K562 (cell line): ENCODE measurements at regions not wholly inside any gene's neighbourhood (a gene's known extent, or its start where the extent isn't known, plus 50 kb on each side); places are given as distances from the start of the nearest gene placed in this dataset.

Experiments
- ATAC-seq: fragments of 200-7000 bp; cut with Tn5 transposase; 3 replicates; pipeline ENCODE4 v1.9.1; 2020; ENCODE audit warnings: moderate library complexity
- BruUV-seq: library from RNA; stranded (reverse); fragments of 400-500 nt; replicated peaks from 2 replicates; lab custom pipeline; 2021; lab: Mats Ljungman, UMichigan
- CTCF ChIA-PET: fragments of 300-600 bp; formaldehyde crosslinking; extraction: SDS; loops from one replicate; lab custom pipeline; 2021; ENCODE audit warnings: low intra/inter-chr PET ratio; lab: Yijun Ruan, JAX
- POLR2A ChIA-PET: fragments of 300-600, 350-650 bp; sonication (Branson Sonifier 250); formaldehyde crosslinking; extraction: SDS; loops from one replicate; lab custom pipeline; 2021; ENCODE audit warnings: antibody characterized with exemption, inconsistent platforms; lab: Yijun Ruan, JAX
- DNase-seq, 4 experiments: peaks; one replicate each; pipeline versions ENCODE4 v3.0.0 to v3.0.0-alpha.2; 2011 to 2018; ENCODE audit warnings: low spot score in 3 of 4, mixed read lengths in 3 of 4; ENCODE audit errors: extremely low read depth in 1 of 4
- FAIRE-seq: peaks from 2 replicates; lab custom pipeline; 2011; peaks lifted over from hg19 to GRCh38; lab: Jason Lieb, UNC
- H2AFZ ChIP-seq: 2 replicates; pipeline ENCODE4 v1.6.0; 2011; ENCODE audit warnings: low read depth, low read length, control low read depth, inconsistent platforms
- H3K27ac ChIP-seq: fragments of 200-600 bp; 3 replicates; pipeline ENCODE4 v1.8.0; 2011; ENCODE audit warnings: low read depth, mild to moderate bottlenecking, control low read depth, inconsistent platforms, low read length, moderate library complexity, mixed read lengths; ENCODE audit errors: extremely low read depth
- H3K27me3 ChIP-seq, 2 experiments: fragments of 300-600 bp in 1 of 2; 2 replicates in 1 of 2; 3 replicates in 1 of 2; pipeline versions ENCODE4 v1.6.0 to v1.8.0; 2011; ENCODE audit warnings: inconsistent platforms in 2 of 2, low read length in 2 of 2, mild to moderate bottlenecking in 1 of 2, mixed read lengths in 1 of 2, moderate library complexity in 1 of 2; ENCODE audit not compliant: control insufficient read depth in 2 of 2, insufficient read depth in 2 of 2
- H3K36me3 ChIP-seq: fragments of 300-600 bp; 3 replicates; pipeline ENCODE4 v1.8.0; 2011; ENCODE audit warnings: mild to moderate bottlenecking, low read length, inconsistent platforms; ENCODE audit not compliant: control insufficient read depth, insufficient read depth
- H3K4me1 ChIP-seq, 2 experiments: fragments of 200-600 bp in 1 of 2; replicated peaks in 1 of 2; 2 replicates in 1 of 2; 3 replicates in 1 of 2; pipeline versions ENCODE4 v1.5.1 to v1.8.0; 2011; ENCODE audit warnings: inconsistent platforms in 2 of 2, low read length in 2 of 2, mild to moderate bottlenecking in 1 of 2, mixed read lengths in 1 of 2, moderate library complexity in 1 of 2; ENCODE audit not compliant: control insufficient read depth in 2 of 2, insufficient read depth in 2 of 2
- H3K4me2 ChIP-seq: 2 replicates; pipeline ENCODE4 v1.6.1; 2011; ENCODE audit warnings: low read length, control low read depth, inconsistent platforms, mixed read lengths; ENCODE audit not compliant: insufficient read depth
- H3K4me3 ChIP-seq: fragments of 200-600 bp; sonication (generic), shearing (Covaris generic); 2 replicates; pipeline ENCODE4 v1.5.1; 2016; ENCODE audit warnings: control low read depth, inconsistent platforms
- H3K79me2 ChIP-seq: fragments of 200-600 bp; 3 replicates; pipeline ENCODE4 v1.8.0; 2011; ENCODE audit warnings: low read length, inconsistent platforms; ENCODE audit not compliant: control insufficient read depth, insufficient read depth
- H3K9ac ChIP-seq, 2 experiments: 2 replicates each; pipeline versions ENCODE4 v1.6.0 to v1.6.1; 2011; ENCODE audit warnings: low read depth in 2 of 2, low read length in 2 of 2, control low read depth in 1 of 2, inconsistent platforms in 1 of 2, mild to moderate bottlenecking in 1 of 2, mixed read lengths in 1 of 2; ENCODE audit not compliant: insufficient read depth in 1 of 2
- H3K9me1 ChIP-seq: one replicate; pipeline ENCODE4 v1.6.0; 2011; ENCODE audit warnings: inconsistent platforms, mild to moderate bottlenecking, low read length, moderate library complexity; ENCODE audit not compliant: control insufficient read depth, insufficient read depth
- H3K9me3 ChIP-seq: replicated peaks from 2 replicates; pipeline ENCODE4 v1.5.1; 2011; ENCODE audit warnings: low read depth, low read length, inconsistent platforms; ENCODE audit not compliant: control insufficient read depth, insufficient read depth
- H4K20me1 ChIP-seq: replicated peaks from 2 replicates; pipeline ENCODE4 v1.6.1; 2011; ENCODE audit warnings: low read length, inconsistent platforms, mixed read lengths; ENCODE audit not compliant: control insufficient read depth, insufficient read depth
- CEBPG ChIP-seq, 3 experiments: fragments of 200-800 bp in 1 of 3; sonication (Bioruptor generic) in 1 of 3; sonication (generic) in 1 of 3; formaldehyde crosslinking in 1 of 3; IDR thresholded peaks in 2 of 3; conservative IDR thresholded peaks in 1 of 3; 2 replicates each; pipeline versions ENCODE4 v1.6.1 to v1.8.0; 2016 to 2022; ENCODE audit warnings: missing compliant biosample characterization in 2 of 3, missing genetic modification characterization in 2 of 3, mild to moderate bottlenecking in 1 of 3, missing genetic modification reagents in 1 of 3
- ELK3 ChIP-seq: fragments of 450-650 bp; formaldehyde crosslinking; IDR thresholded peaks from 2 replicates; pipeline ENCODE4 v1.4.0; 2020; ENCODE audit warnings: mild to moderate bottlenecking
- FOXJ2 ChIP-seq: fragments of 200-800 bp; sonication (Bioruptor generic); IDR thresholded peaks from 2 replicates; pipeline ENCODE4 v1.6.1; 2016; ENCODE audit warnings: missing genetic modification characterization, missing compliant biosample characterization
- KLF16 ChIP-seq: IDR thresholded peaks from 2 replicates; pipeline ENCODE4 v1.6.1; 2016; ENCODE audit warnings: antibody characterized with exemption
- MTA1 ChIP-seq: fragments of 450-650 bp; IDR thresholded peaks from 2 replicates; pipeline ENCODE4 v1.6.1; 2017; ENCODE audit warnings: borderline replicate concordance
- SMAD2 ChIP-seq: fragments of 150-350 bp; IDR thresholded peaks from 2 replicates; pipeline ENCODE4 v1.6.1; 2014; ENCODE audit warnings: low read depth, mild to moderate bottlenecking, low read length
- TARDBP ChIP-seq: fragments of 450-650 bp; IDR thresholded peaks from 2 replicates; pipeline ENCODE4 v1.6.1; 2016
- ZC3H8 ChIP-seq: fragments of 450-650 bp; IDR thresholded peaks from 2 replicates; pipeline ENCODE4 v1.6.1; 2017
- ZNF184 ChIP-seq: sonication (generic); formaldehyde crosslinking; IDR thresholded peaks from 2 replicates; pipeline ENCODE4 v1.5.0; 2020; ENCODE audit warnings: missing genetic modification reagents
- ZNF511 ChIP-seq: sonication (generic); formaldehyde crosslinking; IDR thresholded peaks from 2 replicates; pipeline ENCODE4 v1.8.0; 2022; ENCODE audit warnings: mild to moderate bottlenecking, missing genetic modification reagents
- ZNF57 ChIP-seq: fragments of 450-650 bp; formaldehyde crosslinking; IDR thresholded peaks from 2 replicates; pipeline ENCODE4 v1.4.0; 2020; ENCODE audit warnings: mild to moderate bottlenecking, moderate library complexity
- ZNF589 ChIP-seq: fragments of 200-800 bp; sonication (Bioruptor generic); IDR thresholded peaks from 2 replicates; pipeline ENCODE4 v1.6.1; 2016; ENCODE audit warnings: low read depth, missing genetic modification characterization, missing compliant biosample characterization
- ZNF655 ChIP-seq: fragments of 250-450 bp; sonication (Bioruptor Pico); IDR thresholded peaks from 2 replicates; pipeline ENCODE4 v1.5.0; 2021
- WGBS: fragments of 100-300 bp; shearing (Covaris generic); methylation state at CpG from one replicate; pipeline ENCODE4 v1.1.6; 2016; ENCODE audit warnings: low coverage, mixed read lengths; ENCODE audit not compliant: insufficient coverage; ENCODE audit errors: missing lambda C conversion rate; 5-methylcytosine and 5-hydroxymethylcytosine counted together
- in situ Hi-C: fragments of 300-500 bp; cut with MboI; formaldehyde crosslinking; loops from 4 replicates; pipeline ENCODE4 v1.15.0; 2018; ENCODE audit warnings: inconsistent platforms, mixed read lengths
- intact Hi-C: fragments of 100-400 bp; cut with micrococcal nuclease; formaldehyde crosslinking; loops from 2 replicates; pipeline ENCODE4 v1.14.2; 2022

- no TSS peak for BruUV-seq
- POLR2A ChIA-PET: no interaction called here
Observed at GRCh38 chr1:5519366-5520135, 472.7 kb downstream of the NPHP4 start.

More at GRCh38 chr1:5519366-5520135, 472.7 kb downstream of the NPHP4 start:
- no peak overlapping the region for H2AFZ ChIP-seq
- WGBS: 0% methylated on average over 10 of the region's 10 CpGs
- H3K9me1 ChIP-seq: no peaks in the 10 kb centered on the region
- CTCF ChIA-PET: no interaction called here
- intact Hi-C loops (loop anchor here (10.0 kb wide), 2 partner anchors 75 to 455 kb away; no protein-coding TSS in a partner anchor), in situ Hi-C loops (no loop called here)
- peaks cover 0 to 3% of the 10 kb centered on the region in 2 experiments; a peak in 1 of 5 replicates for H3K27me3 ChIP-seq
- no peaks in the 10 kb centered on the region for H3K79me2 ChIP-seq
- no peak overlapping the region for H3K9ac ChIP-seq
- H3K4me3 ChIP-seq: no peak overlapping the region
- DNase-seq (no peak), FAIRE-seq (no peak), ATAC-seq (no peak)
- TF ChIP-seq KLF16: no peak
- no peak for TF ChIP-seq ZC3H8
- TF ChIP-seq ZNF184 (CRISPR knock-in tag): no peak
- no peak for TF ChIP-seq TARDBP
- no peak for TF ChIP-seq ZNF655 (CRISPR knock-in tag)
- no peak for TF ChIP-seq SMAD2
- no peak for TF ChIP-seq ZNF589 (CRISPR knock-in tag)
- no peak for TF ChIP-seq ZNF511
- TF ChIP-seq MTA1: no peak
- no peak for TF ChIP-seq CEBPG (CRISPR knock-in tag; IDR thresholded peaks at IDR 0.05)
- no peak for TF ChIP-seq CEBPG (tag; conservative IDR thresholded peaks at IDR 0.05 in 1 of 2, IDR thresholded peaks at IDR 0.05 in 1 of 2)
- no peak for TF ChIP-seq ELK3
- no peak for TF ChIP-seq FOXJ2 (tag)
- TF ChIP-seq ZNF57 (CRISPR knock-in tag): no peak
- H4K20me1 ChIP-seq: no peaks in the 10 kb centered on the region
- H3K27ac ChIP-seq: no peak overlapping the region
- 0 out of 5 replicates have a peak, but pooled peaks cover 0 to 1% of the 10 kb centered on the region in 2 experiments for H3K4me1 ChIP-seq
- no peaks in the 10 kb centered on the region for H3K36me3 ChIP-seq
- no peak overlapping the region for H3K4me2 ChIP-seq
- no peaks in the 10 kb centered on the region for H3K9me3 ChIP-seq
